HG03097 (cell line): ENCODE measurements at regions not wholly inside any gene's neighbourhood (a gene's known extent, or its start where the extent isn't known, plus 50 kb on each side); places are given as distances from the start of the nearest gene placed in this dataset.
"Not testable (repeated sequence)": the region's sequence is repeated elsewhere in the genome, so short reads cannot be mapped to it uniquely, and the experiment has no call there.

ENCODE experiments used
- ATAC-seq: cut with Tn5 transposase; IDR thresholded peaks from one replicate; pipeline ENCODE4 v1.9.1; 2021; ENCODE audit not compliant: unreplicated experiment, low FRiP score

DNA sequence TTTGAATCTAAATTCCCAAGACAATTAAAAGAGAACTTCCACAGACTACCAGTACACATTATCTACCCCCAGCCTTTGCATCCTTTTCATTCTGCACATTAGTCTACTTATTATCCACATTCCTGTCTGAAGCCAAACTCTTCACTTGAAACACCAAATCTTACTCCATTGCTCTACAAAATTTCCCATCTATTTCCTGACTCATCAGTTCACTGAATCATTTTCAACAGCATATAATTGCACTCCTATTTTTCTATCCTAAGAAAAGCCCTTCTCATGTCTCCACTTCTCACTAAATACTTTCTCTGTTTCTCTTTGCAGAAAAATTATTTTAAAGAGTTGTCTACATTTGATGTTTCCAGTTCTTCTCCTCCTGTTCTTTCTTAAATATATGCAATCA lies 239.4 kb upstream of the FERMT1 start:
- no peak for ATAC-seq

DNA sequence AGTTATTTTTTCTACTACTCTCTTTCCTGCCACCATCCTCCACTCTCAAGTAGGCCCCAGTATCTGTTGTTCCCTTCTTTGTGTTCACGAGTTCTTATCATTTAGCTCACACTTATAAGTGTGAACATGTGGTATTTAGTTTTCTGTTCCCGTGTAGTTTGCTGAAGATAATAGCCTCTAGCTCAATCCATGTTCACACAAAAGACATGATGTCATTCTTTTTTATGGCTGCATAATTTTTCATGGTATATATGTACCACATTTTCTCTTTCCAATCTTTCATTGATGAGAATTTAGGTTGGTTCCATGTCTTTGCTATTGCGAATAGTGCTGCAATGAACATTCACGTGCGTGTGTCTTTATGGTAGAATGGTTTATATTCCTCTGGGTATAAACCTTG lies 237.9 kb upstream of the FERMT1 start:
- no peak for ATAC-seq

DNA sequence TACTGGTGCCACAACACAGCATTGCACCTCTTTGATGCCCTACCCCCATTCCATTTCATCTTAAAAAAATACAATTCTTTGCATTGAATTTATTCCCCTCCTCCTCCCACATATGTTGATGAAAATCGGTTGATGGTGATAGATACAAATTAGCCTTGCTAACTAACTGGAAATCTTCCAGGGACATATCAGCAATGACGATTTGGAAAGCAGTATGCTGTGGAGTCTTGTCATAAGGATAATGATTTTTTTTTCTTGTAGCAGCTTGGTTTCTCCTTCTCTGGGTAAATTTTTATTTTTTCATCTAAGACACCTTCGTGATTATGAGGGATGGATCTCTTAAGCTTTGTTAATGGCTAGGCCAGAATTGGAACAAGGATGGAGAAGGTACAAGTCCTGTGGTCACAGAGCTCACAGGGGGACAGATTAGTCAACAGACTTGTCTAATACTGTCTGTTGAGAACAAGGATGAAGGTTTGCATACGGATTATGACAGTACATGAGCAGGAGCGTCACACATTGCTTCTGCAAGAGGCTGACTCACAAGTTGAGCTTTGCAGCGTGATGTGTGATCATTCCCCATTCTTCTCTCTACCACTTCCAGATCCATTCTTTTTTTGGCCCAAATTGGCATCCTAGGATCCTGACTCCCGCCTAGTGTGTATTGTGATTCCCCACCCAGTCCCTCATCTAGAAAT lies 233.1 kb upstream of the FERMT1 start:
- ATAC-seq = no peak

DNA sequence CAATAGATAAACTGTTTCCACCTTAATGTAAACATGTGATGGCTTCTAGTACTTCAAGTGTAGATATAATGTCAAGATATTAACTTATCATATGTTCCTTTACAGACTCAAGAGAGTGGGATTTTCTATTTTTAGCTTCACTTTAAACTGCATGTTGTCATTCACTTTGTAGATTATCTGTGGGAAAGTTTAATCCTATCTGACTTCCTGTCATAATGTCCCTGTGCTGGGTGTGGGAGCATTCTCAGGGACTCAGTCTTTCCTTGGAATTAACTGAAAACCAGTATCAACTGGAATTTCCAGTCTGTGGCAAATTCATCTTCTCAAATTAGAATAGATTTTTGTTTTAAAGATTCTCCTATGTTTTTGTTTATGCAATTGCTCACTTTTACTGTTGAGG lies 226.1 kb upstream of the FERMT1 start:
- no peak for ATAC-seq

DNA sequence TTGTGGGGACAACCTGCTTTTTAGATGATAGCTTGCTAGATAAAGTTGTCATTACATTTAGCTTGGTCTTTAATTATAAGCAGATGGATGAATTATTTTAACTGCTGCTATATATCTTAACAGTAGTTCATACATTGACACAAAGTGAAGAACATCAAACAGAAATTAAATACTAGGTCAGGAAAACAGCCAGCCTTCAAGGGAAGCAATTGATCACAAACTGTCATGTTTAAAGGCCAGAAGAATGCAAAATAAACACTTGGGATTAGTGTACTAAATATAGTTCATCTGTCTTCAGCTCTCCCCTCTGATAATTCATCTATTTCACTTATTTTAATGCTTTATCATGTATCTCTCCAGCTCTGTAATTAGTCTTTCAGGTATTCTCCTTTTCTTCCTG lies 225.1 kb upstream of the FERMT1 start:
- no peak for ATAC-seq

DNA sequence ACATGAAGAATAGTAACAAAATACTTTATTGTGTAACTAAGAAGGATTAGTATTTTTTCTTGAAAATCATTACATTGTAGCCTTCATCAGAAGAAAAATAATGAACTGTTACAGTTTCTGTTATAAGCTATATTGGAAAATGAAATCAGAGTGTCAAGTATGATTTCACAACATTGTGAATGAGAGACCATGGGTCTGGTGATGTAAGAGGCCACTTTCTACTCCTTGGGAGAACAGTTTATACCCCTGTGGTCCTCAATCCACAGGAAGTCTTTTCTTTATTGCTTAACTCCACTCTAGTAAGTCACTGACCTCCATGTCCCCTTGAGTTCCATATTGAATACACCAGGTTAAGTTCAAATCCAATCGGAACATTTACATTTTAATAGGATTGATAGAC lies 218.7 kb upstream of the FERMT1 start:
- ATAC-seq = no peak

DNA sequence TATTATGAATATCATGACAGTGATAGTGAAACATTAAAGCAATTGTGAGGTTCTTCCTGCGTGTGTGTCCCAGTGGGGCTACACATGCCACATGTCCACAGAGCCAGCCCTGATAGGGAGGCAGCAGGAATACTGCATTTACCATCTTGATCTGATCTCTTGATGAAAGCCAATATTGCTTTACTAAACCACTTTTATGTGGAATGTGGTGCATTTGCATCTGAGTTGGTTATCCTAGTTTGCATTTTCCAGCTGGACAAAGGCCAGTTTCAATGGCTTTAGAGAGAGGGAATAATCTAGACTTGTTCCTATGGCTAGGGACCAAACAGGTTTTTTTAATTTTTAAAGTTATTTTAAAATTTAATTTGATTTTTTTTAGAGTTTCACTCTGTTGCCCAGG lies 216.3 kb upstream of the FERMT1 start:
- ATAC-seq = no peak

DNA sequence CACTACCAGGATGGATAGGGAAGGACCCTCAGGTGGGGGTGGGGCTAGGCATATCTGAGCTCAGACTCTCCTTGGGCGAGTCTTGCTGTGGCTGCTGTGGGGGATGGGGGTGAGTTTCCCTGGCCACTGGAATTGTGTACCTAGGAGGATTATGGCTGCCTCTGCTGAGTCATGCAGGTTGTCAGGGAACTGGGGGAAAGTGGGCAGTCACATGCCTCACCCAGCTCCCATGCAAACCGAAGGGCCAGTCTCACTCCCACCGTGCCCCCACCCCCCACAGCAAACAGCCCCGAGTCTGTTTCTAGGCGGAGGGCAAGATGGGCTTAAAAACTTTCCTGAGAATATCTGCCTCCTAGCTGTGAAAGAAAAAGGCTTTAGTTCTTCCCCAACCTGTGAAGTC lies 210.3 kb upstream of the FERMT1 start:
- no peak for ATAC-seq

DNA sequence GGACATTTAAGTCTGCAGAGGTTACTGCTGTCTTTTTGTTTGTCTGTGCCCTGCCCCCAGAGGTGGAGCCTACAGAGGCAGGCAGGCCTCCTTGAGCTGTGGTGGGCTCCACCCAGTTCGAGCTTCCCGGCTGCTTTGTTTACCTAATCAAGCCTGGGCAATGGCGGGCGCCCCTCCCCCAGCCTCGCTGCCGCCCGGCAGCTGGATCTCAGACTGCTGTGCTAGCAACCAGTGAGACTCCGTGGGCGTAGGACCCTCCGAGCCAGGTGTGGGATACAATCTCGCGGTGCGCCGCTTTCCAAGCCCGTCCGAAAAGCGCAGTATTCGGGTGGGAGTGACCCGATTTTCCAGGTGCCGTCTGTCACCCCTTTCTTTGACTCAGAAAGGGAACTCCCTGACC lies 198.4 kb upstream of the FERMT1 start:
- not testable (repeated sequence) for ATAC-seq

DNA sequence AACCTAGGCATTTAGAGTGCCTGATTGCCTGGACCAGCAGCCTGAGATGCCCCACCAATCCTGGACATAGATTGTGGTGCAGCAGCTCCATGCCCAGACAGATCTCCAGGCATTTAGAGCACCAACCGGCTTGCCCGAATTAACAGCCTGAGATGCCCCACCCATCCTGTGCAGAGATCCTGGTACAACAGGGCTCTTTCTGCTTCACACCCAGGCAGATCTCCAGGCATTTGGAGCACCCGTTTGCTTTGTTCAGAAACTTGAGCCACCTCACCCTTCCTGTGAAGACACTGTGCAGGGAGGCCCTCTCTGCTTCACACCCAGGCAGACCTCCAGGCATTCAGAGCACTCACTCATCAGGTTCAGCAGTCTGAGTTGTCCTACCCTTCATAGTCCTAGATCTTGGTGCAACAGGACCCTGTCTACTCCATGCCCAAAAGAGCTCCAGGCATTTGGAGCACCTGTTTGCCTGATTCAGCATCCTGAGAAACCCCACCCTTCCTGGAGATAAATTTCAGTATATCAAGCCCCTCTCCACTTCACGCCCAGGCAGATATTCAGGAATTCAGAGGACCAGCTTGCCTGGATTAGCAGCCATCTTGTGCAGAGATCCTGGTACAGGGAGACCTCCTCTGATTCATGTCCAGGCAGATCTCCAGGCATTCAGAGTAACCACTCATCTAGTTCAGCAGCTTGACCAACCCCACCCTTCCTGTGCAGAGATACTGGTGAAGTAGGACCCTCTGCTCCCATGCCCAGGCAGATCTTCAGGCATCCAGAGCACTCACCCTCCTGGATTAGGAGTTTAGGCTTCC lies 189.2 kb upstream of the FERMT1 start:
- no peak for ATAC-seq

DNA sequence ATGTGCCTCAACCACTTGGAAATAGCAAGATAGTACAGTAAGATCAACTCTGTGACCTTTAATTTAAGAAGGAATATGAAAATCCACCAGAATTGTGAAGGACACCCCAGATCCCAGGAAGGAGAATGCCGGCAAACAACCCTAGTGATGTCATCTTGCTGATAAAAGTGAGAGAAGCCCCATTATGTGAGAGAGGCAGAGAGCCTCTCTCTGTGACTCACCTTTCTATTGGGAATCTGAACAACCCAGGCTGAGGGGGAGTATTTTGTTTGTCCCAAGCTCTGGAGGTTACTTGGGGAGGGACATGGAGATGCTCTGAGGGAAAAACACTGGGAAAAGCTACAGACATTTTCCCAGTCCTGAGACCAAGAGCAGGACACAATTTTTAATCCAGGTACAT lies 188.3 kb upstream of the FERMT1 start:
- no peak for ATAC-seq

DNA sequence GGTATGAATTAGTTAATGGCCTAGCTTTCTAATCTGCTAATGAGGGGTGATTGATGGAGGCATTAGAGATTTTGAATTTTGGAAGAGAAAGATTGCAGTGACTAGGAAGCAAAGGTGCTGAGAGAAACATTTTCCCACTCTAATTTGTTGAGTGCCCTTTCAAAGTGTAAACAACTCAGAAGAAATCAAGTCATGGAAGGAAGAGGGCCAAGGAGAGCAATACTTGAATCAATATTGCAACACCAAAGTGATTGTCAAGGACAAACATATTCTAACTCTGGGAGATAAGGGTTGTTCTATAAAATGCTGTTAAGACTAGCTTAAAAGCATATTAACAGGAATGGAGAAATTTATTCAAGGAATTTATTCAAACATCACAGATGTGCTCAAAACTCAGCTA lies 182.7 kb upstream of the FERMT1 start:
- ATAC-seq = no peak

DNA sequence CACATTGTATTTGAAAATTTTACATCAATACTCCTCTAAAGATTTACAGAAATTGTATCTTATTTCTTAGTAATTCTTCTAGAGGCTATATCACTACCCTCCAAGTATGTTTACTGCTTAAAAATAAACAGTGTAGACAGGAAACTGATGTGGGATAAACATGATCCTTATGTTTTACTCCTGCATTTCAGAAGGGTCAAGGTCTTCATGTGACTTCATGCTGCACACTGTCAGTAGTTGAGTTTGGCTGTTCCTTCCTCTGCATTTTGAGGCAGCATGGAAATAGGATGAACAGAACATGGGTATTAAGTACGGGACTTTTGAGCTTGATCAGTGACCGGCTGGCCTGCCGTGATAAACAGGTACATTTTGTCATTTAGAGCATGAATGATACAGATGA lies 179.2 kb upstream of the FERMT1 start:
- ATAC-seq = no peak

DNA sequence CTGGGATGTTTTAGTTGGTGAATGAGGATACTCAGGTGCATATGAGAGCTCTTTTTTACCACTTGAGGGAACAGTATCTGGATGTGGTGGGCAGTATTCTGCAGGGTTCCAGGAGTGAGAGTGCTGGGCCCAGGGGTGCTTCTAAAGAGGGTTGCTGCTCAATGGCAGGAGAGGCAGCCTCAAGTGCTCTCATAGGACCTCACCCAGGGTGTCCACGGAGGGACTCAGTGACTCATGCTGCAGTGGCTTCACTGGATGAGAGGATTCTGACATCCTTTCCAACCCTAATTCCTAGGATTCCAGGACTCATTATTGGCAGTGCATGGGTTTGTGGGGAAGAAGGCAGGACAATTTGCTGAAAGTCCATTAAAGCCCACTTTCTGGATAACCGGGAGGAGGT lies 176.6 kb upstream of the FERMT1 start:
- no peak for ATAC-seq

DNA sequence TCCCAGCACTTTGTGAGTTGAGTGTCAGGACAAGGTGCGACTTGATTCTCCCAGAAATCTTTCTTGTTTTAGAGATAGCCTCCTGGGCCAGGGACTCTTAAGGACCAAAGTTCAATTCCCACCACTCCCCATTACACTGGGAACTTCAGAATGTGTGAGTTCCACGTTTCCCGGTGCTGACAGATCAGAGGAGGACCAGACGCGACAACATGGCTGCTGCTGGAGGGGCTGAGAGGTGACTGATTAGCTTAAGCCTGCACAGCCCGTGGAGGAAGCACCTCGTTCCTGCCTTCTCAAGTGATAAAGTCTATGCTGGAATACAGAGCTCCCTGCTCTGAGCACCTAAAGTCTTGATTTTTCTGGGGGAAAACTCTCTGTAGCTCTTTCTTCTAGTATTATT lies 175.2 kb upstream of the FERMT1 start:
- no peak for ATAC-seq

DNA sequence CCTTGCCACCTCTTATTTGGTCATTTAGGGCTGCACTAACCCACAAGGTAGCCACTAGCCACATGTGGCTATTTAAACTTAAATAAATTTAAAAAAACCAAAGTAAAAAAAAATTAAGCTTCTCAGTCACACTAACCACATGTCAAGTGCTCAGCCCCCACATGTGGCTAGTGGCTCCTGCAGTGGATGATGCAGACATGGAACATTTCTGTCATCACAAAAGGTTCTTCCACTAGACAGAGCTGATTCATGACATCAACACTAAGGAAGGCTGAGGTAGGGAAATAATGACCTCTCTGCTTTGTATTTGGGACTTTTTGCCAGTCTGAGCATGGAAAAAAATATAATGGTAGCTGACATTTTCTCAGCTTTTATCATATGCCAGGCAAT lies 173.0 kb upstream of the FERMT1 start:
- no peak for ATAC-seq

DNA sequence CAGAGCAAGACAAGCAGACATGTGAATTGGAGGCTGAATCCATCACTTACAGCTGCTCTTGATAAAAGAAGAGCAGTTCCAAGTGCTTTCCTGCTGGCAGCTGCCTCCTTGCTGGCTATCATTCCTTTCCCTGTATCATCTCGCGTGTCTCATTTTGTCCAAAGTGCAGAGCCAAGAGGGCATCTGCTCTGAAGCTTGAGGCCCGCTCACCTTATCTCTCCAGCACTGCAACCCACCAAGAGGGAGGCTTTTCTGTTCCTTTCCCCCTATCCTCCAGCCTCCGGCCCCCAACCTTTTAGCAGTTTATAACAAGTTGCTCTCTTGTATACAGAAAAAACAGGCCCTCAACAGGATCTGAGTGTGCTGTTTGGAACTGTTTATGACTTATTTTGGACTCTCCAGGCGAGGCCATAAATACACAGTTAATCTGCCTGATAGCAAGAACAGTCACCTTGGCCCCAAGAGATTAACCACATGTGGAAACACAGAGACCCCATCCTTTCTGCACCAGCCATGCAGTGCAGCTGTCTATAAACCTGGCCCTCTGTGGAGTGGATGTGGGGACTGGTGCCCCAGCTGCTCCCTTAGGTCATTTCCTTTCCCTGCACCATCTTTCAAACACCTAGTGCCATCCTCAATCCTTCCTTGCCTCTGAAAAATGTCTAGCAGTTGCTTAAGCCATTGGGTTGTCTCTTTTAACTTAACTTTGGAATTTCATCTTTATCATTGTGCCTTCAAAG lies 172.5 kb upstream of the FERMT1 start:
- no peak for ATAC-seq

DNA sequence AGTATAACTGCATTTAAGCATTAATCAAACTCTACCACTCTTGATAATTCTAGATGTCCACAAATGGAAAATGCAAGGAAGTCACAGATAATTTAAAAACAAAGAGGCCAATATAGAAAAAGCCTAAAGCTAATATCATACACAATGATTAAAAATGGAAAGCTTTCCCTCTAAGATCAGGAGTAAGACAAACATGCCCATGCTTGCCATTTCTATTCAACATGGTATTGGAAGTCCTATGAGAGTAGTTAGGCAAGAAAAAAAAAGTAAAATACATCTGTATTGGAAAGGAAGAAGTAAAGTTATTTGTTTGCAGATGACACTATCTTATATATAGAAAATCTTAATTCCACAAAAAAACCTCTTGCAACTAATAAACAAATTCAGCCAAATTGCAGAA lies 164.6 kb upstream of the FERMT1 start:
- ATAC-seq = no peak

DNA sequence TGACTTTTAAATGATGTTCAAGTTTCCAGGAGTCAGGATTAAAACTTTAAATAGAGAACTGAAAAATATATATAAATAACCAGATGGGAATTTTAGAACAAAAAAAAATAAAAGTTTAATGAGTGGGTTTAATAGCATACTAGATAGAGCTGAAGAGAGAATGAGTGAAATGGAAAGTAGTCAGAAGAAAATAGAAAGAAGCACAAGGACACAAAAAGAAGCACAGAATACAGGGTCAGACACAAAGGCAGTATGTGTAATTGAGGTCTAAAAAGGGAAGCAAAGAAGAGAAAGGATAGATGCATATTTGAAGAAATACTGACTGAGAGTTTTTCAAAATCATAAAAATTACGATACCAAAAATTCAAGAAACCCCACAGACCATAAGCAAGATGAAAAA lies 159.8 kb upstream of the FERMT1 start:
- ATAC-seq = no peak

DNA sequence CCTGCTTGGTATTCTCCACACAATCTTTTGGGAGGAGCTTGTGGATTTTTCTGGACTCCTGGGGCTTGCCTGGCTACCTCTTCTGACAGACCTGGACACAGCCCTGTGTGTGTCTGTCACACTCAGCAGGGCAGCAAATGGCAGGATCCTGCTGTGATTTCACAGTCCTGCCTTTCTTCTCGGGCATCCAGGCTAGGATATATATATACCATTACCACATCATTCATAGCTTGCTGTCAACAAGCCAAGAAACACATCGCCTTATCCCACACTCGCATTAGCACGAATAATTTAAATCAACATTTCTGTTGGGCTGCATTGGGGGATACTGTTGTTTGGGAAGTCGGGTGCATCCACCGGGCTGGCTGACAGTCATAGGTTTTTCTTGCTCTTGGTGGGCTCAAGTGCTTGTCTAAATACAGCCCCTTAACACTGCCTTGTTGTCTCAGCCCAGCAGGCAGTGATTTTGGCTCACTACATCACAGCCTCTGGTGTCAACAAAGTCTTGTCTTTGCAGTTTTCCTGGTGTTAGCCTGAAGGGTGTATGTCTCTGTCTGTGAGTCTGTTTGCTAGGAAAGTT lies 154.9 kb upstream of the FERMT1 start:
- ATAC-seq = no peak

DNA sequence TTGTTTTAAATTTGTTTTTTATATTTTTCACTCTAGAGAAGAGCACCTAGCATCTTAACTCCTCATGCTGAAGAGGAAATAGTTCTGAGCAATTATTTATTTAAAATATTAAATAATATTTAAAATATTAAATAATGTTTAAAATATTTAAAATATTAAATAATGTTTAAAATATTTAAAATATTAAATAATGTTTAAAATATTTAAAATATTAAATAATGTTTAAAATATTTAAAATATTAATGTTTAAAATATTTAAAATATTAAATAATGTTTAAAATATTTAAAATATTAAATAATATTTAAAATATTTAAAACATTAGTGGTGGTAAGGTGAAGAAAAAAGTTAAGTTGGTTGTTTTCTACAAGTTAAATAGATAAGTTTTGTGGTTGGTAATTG lies 147.6 kb upstream of the FERMT1 start:
- not testable (repeated sequence) for ATAC-seq
